Choroid plexus epithelial cell (primary cell): ENCODE measurements at regions not wholly inside any gene's neighbourhood (a gene's known extent, or its start where the extent isn't known, plus 50 kb on each side); places are given as distances from the start of the nearest gene placed in this dataset.

Experiments used
- DNase-seq: peaks from one replicate; pipeline ENCODE4 v3.0.0-alpha.2; 2010; ENCODE audit warnings: low read depth
- H3K4me3 ChIP-seq: 2 replicates; pipeline ENCODE4 v1.5.1; 2011; ENCODE audit warnings: low read depth, mild to moderate bottlenecking, control low read depth, low read length, moderate library complexity
- TF ChIP-seq, protein P1 (sequence below): conservative IDR thresholded peaks from 2 replicates; pipeline ENCODE4 v1.5.1; 2011; ENCODE audit warnings: low read depth, mild to moderate bottlenecking, control low read depth, inconsistent platforms, low read length, moderate library complexity

DNA sequence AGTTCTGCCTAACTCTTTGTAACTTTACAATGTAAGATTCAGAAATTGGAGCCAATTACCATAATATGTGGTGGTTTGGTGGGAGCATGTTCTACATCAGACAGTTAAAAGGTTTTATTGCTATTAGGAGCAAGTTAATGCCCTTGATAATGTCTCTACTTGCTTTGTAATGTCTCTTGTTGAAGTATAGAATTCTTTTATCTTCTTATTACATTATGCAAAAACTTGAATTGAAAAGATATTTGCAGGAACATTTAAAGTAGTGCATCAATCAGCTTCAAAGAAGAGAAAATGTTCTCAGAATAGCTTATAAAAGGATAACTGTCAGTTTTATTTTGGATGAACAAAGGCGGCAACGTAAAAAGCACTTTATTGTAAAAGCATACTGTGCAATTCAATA is 77.8 kb downstream of the RWDD3 start:
- TF ChIP-seq, protein P1, sequence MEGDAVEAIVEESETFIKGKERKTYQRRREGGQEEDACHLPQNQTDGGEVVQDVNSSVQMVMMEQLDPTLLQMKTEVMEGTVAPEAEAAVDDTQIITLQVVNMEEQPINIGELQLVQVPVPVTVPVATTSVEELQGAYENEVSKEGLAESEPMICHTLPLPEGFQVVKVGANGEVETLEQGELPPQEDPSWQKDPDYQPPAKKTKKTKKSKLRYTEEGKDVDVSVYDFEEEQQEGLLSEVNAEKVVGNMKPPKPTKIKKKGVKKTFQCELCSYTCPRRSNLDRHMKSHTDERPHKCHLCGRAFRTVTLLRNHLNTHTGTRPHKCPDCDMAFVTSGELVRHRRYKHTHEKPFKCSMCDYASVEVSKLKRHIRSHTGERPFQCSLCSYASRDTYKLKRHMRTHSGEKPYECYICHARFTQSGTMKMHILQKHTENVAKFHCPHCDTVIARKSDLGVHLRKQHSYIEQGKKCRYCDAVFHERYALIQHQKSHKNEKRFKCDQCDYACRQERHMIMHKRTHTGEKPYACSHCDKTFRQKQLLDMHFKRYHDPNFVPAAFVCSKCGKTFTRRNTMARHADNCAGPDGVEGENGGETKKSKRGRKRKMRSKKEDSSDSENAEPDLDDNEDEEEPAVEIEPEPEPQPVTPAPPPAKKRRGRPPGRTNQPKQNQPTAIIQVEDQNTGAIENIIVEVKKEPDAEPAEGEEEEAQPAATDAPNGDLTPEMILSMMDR, result no peak
- DNase-seq, result no peak
- no peak overlapping the region for H3K4me3 ChIP-seq

DNA sequence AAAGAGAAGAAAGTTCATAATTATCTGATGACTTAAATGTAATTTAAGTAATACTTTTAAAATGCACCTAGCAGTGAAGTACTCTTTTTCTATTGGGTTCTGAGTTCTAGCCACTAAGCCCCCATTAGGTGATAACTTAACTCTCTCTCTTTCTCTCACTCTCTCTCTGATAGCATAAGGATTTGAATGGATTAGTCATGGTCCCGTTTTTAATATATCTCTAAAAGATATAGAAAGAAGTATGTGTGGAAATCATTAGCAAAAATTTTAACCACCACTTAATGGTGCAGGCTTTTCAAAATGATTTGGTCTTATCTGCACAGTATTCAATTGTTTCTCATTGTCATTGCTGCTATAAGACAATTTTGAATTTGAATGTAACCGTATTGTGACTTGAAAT is 78.2 kb downstream of the RWDD3 start:
- DNase-seq, result no peak
- H3K4me3 ChIP-seq, result no peak overlapping the region
- TF ChIP-seq, protein P1, result no peak

DNA sequence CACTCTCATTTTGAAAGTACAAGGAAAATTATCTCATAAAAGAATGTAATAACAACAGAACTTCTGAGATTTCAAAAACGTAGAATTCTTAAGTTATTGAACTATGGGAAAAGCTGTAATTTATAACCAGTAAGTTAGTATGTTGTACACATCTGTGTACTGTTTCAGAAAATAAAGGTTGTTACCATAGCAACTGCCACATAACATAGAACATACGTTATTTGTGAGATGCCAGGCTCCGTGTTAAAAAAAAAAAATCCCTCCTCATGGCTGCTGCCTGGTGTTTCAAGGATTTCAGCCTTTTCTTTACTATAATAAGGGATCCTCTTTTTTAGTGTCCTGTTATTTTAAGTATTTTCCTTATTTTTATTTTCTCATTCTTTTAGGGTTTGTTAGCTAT is 79.5 kb downstream of the RWDD3 start:
- TF ChIP-seq, protein P1, result no peak
- no peak overlapping the region for H3K4me3 ChIP-seq
- DNase-seq, result no peak

DNA sequence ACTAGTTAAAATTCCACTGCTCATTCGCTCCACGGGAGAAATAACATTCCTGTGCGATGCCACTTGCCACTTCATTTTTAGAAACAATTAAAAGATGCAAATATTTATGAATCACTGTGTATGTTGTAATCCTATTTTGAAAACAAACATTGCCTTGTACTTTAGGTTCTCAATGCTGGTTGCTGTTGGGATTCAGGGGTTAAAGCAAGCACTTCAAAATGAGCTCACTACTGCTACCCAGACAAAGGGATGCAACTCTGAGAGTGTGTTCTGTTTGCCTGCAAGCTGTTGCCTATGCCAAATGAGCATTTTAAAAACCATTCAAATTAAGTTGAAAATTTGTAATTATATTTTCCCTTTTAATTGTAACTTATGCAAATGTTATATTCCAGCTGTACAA is 87.5 kb downstream of the RWDD3 start:
- no peak overlapping the region for H3K4me3 ChIP-seq
- TF ChIP-seq, protein P1, result no peak
- DNase-seq, result no peak

DNA sequence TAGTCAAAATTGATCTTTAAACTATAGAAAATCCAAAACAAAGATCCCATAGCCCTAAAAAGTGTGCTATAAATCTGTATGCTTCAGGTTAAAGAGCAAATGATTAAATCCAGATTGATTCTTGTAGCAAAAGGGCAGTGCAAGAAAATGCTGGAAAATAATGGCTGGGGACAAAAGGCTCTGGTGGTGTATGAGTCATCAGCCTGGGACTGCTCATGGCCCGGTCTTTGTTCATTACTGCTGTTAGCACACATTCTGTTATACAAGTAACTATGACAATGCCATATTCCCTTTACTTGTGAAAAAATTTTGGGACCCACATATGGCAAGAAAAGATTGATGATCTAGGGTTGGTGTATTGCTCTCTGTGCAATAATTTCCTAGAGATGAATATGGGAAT is 89.1 kb downstream of the RWDD3 start:
- TF ChIP-seq, protein P1, result no peak
- DNase-seq, result no peak
- H3K4me3 ChIP-seq, result no peak overlapping the region

DNA sequence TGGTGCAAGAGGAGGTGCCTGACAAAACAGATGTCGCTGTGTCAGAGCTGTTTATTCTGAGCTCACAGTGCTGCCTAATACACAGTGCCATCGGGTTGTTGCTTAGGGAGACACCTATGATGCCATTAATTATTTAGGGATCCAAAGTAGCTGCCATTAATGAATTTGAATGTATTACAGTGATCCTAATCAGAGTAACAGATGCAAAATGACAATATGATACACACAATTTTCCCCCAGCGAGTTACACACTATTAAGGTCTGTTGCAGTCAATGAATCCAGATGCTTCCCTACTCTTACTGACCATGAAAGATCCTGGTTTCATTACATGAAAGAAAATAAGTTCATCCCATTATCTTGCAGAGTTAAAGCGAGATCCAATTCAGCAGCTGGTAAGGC is 91.3 kb downstream of the RWDD3 start:
- no peak overlapping the region for H3K4me3 ChIP-seq
- DNase-seq, result no peak
- TF ChIP-seq, protein P1, result no peak

DNA sequence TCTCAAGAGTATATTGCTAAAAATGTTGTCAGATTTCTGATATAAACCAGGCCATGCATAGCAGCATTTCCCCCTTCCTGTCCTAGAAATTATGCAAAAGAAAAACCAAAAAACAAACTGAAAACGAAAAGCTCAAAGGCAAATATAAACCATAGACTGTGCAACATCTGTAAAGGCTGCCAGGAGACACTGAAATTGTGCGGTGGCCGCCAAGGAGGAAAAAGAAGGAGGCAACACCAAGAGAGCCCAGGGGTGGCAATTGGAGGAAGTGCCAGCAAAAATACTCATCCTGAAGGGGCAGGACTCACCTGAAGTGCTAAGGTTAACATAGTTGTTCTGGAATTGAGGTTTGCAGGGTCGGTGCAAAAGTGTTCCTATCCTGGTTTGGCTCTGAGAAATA is 92.0 kb downstream of the RWDD3 start:
- TF ChIP-seq, protein P1, result no peak
- no peak overlapping the region for H3K4me3 ChIP-seq
- DNase-seq, result no peak
